Endothelial cell of umbilical vein (primary cell): ENCODE measurements at regions not wholly inside any gene's neighbourhood (a gene's known extent, or its start where the extent isn't known, plus 50 kb on each side); places are given as distances from the start of the nearest gene placed in this dataset.

ENCODE experiments used
- CTCF ChIP-seq, 2 donors: IDR thresholded peaks; 1 replicate in 1 of 2; 2 replicates in 1 of 2; pipeline ENCODE4 v1.5.1; 2011; ENCODE audit warnings: low read length in 2 of 2, mild to moderate bottlenecking in 2 of 2, moderate library complexity in 2 of 2, control low read depth in 1 of 2, inconsistent platforms in 1 of 2, low read depth in 1 of 2; ENCODE audit not compliant: insufficient read depth in 1 of 2; ENCODE audit errors: extremely low read depth in 1 of 2
- EZH2 ChIP-seq: IDR thresholded peaks from 2 replicates; pipeline ENCODE4 v1.6.1; 2012; ENCODE audit warnings: borderline replicate concordance, low read depth, mild to moderate bottlenecking, moderate library complexity, low read length, inconsistent platforms; ENCODE audit not compliant: severe bottlenecking
- FOS ChIP-seq: IDR thresholded peaks from 2 replicates; pipeline ENCODE4 v1.6.1; 2011; ENCODE audit warnings: mild to moderate bottlenecking, low read length, moderate library complexity, borderline replicate concordance; ENCODE audit not compliant: insufficient read depth
- GATA2 ChIP-seq: IDR thresholded peaks from 2 replicates; pipeline ENCODE4 v1.7.0; 2011; ENCODE audit warnings: low read depth, mild to moderate bottlenecking, moderate library complexity, mixed read lengths, low read length; ENCODE audit not compliant: insufficient read length, insufficient read depth
- MAX ChIP-seq: IDR thresholded peaks from 2 replicates; pipeline ENCODE4 v1.6.1; 2011; ENCODE audit not compliant: insufficient read depth, insufficient read length
- POLR2AphosphoS5 ChIP-seq: IDR thresholded peaks from 2 replicates; pipeline ENCODE4 v1.6.1; 2012; ENCODE audit warnings: low read depth, mild to moderate bottlenecking, control low read depth, low read length, moderate library complexity; ENCODE audit not compliant: insufficient read depth

- TF ChIP-seq CTCF (IDR thresholded peaks at IDR 0.05; ENCODE audit: extremely low read depth in 1 of 2, insufficient read depth in 1 of 2, low read depth in 1 of 2, low read length in 2 of 2) (no peak), EZH2 (no peak), POLR2AphosphoS5 (no peak), GATA2 (no peak), MAX (no peak), FOS (no peak)
Observed at GRCh38 chr20:11626551-11626950, 291.1 kb upstream of the BTBD3 start.
